DMS53 (cell line): ENCODE measurements at regions not wholly inside any gene's neighbourhood (a gene's known extent, or its start where the extent isn't known, plus 50 kb on each side); places are given as distances from the start of the nearest gene placed in this dataset.
"Not testable (repeated sequence)": the region's sequence is repeated elsewhere in the genome, so short reads cannot be mapped to it uniquely, and the experiment has no call there.

Source experiments
- DNase-seq: peaks from one replicate; lab custom pipeline; 2025; lab: John Stamatoyannopoulos, UW

DNA sequence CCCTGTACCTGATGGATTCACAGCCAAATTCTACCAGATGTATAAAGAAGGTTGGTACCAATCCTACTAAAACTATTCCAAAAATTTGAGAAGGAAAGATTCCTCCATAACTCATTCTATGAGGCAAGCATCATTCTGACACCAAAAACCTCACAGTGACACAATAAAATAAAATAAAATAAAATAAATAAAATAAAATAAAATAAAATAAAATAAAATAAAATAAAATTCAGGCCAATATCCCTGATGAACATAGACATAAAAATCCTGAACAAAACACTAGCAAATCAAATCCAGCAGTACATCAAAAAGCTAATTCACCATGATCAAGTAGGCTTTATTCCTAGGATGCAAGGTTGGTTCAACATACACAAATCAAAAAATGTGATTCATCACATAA, 108.1 kb downstream of the PROX1 start:
- DNase-seq, result not testable (repeated sequence)

- no peak for DNase-seq
These were observed 113.5 kb downstream of the PROX1 start for GRCh38 chr1:214101246-214101645.

GRCh38 chr1:214101828-214102227, 114.1 kb downstream of the PROX1 start:
- DNase-seq, result no peak

DNA sequence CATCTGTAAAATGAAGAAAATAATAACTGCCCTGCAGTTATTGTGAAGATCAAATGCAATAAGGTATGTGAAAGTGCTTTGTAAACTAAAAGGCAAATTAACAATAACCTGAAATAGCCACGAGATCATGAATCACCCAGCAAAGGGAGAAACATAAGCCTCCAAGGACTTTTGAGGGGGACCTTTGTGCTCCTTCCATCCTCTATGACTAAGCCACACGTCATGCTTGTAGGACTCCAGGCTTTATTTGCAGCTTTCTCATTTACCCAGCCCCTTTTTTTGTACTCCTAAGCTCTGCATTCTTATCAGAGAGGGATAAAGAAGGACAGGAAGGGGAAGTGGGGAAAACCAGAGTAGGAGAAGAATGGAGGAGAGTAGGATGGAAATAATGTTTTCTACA, 115.1 kb downstream of the PROX1 start:
- peak; percentile 79 for DNase-seq

GRCh38 chr1:214103778-214104177, 116.0 kb downstream of the PROX1 start:
- no peak for DNase-seq

GRCh38 chr1:214106375-214106774, 118.6 kb downstream of the PROX1 start:
- DNase-seq, result no peak

- no peak for DNase-seq
These were observed 119.7 kb downstream of the PROX1 start for GRCh38 chr1:214107322-214108096.

DNA sequence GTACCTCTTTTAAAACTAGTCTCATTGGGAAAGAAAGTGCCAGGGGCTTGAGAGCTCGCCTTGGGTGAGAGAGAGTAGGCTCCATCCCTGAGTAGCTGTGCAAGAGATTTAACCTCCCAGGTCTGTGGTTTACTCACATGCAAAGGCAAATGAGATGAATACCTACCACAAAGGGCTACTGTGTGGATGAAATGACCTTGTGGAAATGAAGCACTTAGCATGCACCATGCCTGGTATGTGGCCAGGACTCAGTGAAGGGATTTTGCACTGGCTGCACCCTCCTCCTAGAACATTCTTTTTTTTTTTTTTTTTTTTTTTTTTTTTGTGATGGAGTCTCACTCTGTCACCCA, 120.3 kb downstream of the PROX1 start:
- DNase-seq, result no peak

DNA sequence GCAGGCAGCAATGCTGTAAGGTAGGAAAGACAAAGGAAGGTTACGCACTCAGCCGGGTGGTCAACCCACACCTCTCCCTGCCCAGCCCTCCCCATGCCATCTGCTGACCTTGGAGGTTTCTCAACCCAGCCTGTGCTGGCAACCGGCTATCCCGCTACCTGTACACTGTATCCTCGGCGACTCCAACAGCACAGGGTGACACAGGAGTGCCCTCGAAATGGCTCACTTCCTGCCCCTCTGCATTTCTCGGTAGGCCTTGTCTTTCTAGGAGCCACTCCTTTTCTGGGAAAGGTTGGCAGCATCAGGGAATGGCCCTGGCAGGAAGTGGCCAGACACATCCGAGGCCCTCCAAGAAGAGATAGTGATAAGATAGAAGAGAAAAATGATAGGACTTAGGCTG, 124.0 kb downstream of the PROX1 start:
- no peak for DNase-seq

- DNase-seq, result no peak
These were observed 128.5 kb downstream of the PROX1 start for GRCh38 chr1:214116258-214116657.

DNA sequence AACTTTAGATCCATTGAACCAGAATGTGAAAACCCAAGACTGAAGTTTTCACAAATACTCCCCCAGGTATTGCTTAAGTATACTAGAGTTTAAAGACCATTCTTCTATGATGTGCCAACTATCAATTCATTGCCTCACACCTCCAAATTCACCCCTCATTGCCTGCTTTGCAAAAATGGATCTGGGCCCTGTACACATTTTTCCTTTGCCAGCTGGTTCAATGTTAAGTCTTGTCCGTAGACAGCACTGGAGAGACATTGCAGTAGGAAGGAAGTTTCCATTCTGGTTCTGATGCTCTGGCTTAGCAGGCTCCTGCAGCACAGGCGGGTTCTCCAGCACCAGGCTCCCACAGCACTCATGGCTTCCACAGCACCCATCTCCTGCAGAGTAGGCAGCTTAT, 130.0 kb downstream of the PROX1 start:
- no peak for DNase-seq

DNA sequence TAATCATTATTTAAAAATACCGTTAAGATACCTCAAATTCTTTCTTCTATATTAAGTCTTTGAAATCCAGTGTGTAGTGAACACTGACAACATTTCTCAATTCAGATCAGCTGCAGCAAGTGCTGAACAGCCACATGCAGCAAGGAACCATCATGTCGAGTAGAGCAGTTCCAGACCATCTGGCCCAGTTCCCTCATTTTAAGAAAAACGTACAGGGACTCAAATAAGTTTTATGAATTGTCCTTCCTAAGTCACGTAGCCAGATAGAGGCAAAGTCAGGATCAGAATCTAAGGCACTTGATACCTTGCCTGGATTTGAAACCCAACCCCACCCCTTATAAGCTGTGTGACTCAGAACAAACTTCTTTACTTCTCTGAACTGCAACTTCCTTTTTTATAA, 132.4 kb downstream of the PROX1 start:
- DNase-seq, result no peak

DNA sequence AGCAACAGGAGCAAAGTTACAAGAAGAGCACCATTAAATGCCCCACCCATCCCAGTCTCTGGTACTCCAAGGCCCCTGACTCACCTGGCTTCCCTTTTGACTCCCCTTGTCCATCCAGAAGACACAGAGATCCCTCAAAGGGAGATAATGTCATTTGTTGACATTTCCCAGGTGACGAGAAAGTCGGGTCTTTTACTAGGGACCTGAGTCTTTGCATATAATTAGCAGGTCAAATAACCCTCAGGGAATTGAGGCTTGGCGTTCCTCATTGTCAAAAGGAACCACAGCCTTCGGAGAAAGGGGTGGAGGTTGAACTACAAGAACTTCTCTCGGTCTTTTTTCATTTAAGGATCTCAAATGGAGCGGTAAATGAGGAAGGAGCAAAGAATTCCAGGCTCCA, 133.2 kb downstream of the PROX1 start:
- DNase-seq, result no peak

GRCh38 chr1:214122110-214122509, 134.3 kb downstream of the PROX1 start:
- DNase-seq, result no peak

- DNase-seq, result peak; percentile 95
These were observed 135.4 kb downstream of the PROX1 start for GRCh38 chr1:214123061-214123784.

DNA sequence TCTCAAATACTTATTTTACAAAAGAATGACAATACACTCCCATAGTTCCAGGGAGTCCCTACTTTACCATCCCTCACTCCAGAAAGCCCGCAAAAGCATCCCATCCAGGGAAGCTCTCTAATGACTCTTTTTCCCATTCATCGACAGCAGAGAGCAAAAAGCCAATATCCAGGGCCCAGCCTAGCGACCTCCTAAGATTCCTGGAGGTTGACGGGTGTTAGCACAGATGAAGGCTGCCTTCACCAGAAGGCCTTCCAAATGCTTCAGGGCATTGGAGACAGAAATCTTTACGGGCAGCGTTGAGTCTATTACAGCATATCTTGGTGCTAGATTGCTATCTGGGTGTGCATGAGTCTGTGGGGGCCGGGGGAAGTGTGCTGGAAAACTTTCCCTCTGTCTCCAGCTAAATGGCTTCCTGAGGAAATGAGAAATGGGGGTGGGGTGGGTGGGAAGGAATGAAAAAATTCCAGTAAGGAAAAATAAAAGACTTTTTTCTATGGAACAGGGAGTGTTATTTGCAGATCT, 136.6 kb downstream of the PROX1 start:
- DNase-seq, result no peak

DNA sequence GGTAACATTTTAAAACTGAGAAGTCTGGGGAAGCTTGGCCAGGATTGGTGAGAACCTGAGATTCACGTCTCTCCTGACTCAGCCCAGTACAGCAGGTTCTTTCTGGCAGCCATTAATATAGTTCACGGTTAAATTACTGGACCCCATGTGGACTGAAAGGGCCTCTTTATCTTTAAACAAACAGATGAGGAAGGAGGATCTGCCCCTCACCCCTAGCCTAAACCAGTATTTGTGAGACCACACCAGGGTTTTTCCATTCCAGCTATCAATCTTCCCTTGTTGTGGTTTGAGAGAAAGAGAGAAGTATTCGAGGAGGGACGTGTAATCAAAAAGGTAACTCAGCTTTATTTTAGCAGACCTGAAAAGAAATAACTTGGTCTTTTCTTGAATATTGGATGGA, 137.1 kb downstream of the PROX1 start:
- DNase-seq, result no peak

DNA sequence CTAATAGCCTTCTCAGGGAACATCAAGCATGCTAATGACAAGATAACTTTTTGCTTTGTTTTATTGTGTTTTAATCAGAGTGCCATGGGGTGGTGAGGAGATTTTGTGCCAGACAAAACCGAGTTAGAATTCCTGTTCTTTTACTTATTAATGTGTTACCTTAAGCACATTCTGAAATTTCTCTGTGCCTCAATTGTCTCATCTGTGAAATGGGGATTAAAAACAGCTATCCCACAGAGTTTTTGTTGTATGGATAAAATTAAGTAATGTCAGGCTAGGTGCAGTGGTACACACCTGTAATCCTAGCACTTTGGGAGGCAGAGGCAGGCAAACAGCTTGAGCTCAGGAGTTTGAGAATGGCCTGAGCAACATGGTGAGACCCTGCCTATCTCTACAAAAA, 138.0 kb downstream of the PROX1 start:
- DNase-seq, result no peak

GRCh38 chr1:214126697-214127146, 138.9 kb downstream of the PROX1 start:
- no peak for DNase-seq

GRCh38 chr1:214127705-214128104, 139.9 kb downstream of the PROX1 start:
- no peak for DNase-seq

GRCh38 chr1:214135886-214136285, 145.1 kb upstream of the SMYD2 start:
- DNase-seq, result no peak

- DNase-seq, result no peak
These were observed 144.5 kb upstream of the SMYD2 start for GRCh38 chr1:214136324-214136919.

DNA sequence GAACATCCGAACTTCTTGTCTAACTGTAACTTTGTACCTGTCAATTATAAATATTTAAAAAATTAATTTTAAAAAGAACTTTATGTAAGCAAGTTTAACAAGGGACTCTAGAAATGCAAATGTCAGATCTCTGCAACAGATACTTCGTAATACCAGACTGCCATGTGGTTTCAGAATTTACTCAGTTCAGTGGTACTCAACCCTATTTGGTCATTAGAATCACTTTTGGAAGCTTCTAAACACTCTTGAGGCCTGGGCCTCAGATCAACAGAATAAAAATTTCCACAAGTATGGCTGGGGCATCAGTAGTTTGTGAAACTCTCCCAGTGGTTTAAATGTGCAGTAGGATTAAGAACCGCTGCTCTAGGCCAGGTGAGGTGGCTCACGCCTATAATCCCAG, 139.5 kb upstream of the SMYD2 start:
- DNase-seq, result no peak
